NCI-H187 (cell line): ENCODE measurements at regions not wholly inside any gene's neighbourhood (a gene's known extent, or its start where the extent isn't known, plus 50 kb on each side); places are given as distances from the start of the nearest gene placed in this dataset.
"Not testable (repeated sequence)": the region's sequence is repeated elsewhere in the genome, so short reads cannot be mapped to it uniquely, and the experiment has no call there.

ENCODE experiments used
- DNase-seq, 2 experiments: peaks; one replicate each; lab custom pipeline; 2025; lab: John Stamatoyannopoulos, UW

- no peak for DNase-seq
Observed at GRCh38 chr4:61003301-61003700, 196.8 kb upstream of the ADGRL3 start.

- no peak for DNase-seq
Observed at GRCh38 chr4:61004651-61005170, 195.4 kb upstream of the ADGRL3 start.

DNA sequence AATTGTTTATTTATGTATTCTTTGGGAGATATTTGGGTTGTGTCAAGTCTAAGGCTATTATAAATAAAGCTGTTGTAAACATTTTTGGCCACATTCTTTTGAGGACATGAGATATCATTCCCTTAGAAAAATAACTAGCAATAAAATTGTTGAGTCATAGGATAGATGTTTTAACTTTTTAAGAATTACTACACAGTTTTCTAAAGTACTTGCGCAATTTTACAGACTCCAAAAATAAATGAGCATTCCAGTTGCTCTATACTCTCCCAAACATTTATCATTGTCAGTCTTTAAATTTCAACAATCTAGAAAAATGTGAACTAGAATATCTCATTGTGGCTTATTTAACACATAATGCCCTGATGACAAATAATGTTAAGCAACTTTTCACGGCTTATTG is 189.1 kb upstream of the ADGRL3 start:
- no peak for DNase-seq

DNA sequence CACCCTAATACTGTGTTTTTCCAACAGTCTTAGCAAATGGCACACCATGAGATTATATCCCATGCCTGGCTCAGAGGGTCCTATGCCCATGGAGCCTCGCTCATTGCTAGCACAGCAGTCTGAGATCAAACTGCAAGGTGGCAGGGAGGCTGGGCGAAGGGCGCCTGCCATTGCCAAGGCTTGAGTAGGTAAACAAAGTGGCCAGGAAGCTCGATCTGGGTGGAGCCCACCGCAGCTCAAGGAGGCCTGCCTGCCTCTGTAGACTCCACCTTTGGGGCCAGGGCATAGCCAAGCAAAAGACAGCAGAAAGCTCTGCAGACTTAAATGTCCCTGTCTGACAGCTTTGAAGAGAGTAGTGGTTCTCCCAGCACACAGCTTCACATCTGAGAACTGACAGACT is 188.2 kb upstream of the ADGRL3 start:
- not testable (repeated sequence) for DNase-seq

- DNase-seq, result no peak
Observed at GRCh38 chr4:61024610-61025009, 175.5 kb upstream of the ADGRL3 start.

- DNase-seq, result no peak
Observed at GRCh38 chr4:61027939-61028338, 172.2 kb upstream of the ADGRL3 start.

DNA sequence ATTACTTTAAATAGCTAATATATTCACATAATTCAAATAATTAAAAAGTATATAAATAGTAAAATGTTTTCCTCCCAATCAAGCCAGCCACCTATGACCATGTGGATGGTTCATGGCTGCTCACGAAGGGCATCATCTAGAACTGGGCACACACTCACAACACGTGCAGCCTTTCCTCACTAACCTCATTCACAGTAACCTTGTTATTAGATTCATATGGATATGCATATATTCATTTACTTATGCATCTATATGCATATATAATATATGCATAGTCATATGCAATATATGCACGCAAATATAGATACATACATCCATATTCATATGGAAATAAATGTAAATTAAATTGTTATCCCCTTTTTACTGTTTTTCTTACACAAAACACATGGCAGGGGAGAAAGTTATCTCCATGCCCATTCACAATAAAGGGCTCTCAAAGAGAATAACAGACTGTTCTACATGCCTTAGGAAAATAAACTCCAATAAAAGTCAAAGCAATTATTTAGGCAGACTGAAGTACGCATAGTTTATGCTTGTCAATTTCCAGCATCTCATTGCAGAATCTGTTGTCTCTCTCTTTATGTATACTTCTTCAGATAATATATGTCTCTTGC is 163.9 kb upstream of the ADGRL3 start:
- DNase-seq, result no peak

DNA sequence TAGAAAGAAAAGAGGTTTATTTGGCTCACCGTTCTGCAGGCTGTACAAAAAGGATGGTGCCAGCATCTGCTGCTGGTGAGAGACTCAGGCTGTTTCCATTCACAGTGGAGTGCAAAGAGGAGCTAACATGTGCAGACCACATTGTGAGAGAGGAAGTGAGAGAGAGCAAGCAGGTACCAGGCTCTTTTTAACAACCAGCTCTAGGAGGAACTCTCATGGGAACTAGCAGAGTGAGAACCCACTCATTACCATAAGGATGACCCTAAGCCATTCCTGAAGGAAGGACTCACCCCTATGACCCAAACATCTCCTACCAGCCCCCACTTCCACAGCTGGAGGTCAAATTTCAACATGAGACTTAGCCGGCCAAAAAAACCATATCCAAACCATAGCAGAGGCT is 158.6 kb upstream of the ADGRL3 start:
- no peak for DNase-seq

DNA sequence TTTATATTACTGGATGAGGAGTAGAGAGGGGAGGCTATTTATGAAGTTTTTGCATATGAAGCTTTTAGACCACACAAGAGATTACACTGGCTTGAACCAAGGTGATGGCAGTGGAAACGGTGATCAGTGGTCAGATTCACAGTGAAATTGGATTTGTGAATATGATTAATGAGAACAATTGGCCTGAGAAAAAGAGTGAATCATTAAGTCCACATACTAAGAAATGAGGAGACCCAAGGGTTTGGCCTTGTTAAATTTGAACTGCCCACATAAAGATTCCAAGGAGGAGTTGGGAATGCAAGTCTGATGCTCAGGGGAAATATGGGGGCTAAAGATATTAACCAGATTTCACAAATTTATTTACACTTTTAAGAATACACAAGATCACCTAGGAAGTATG is 155.3 kb upstream of the ADGRL3 start:
- no peak for DNase-seq

DNA sequence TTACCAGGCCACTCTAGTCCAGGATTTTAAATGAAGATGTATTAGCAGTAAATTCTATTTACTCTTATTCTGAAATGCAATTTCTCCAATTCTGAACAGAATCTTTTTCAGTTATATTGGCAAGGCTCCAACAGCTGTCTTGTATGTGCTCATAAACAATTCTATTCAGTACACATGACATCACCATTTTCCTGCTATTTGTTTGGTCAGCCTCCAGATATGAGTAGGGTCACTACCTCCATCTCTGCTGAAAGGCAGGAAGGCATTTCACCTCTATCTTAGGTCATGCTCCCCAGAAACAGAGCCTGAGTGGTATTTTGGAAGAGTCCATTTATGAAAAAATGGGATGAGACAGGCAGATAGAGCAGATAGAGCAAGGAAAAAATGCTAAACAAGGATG is 151.1 kb upstream of the ADGRL3 start:
- DNase-seq, result no peak

GRCh38 chr4:61067381-61067780 is 132.7 kb upstream of the ADGRL3 start:
- no peak for DNase-seq

- DNase-seq, result no peak
Observed at GRCh38 chr4:61068060-61068459, 132.1 kb upstream of the ADGRL3 start.

GRCh38 chr4:61068745-61069144 is 131.4 kb upstream of the ADGRL3 start:
- DNase-seq, result peak; percentile 34 to 81

DNA sequence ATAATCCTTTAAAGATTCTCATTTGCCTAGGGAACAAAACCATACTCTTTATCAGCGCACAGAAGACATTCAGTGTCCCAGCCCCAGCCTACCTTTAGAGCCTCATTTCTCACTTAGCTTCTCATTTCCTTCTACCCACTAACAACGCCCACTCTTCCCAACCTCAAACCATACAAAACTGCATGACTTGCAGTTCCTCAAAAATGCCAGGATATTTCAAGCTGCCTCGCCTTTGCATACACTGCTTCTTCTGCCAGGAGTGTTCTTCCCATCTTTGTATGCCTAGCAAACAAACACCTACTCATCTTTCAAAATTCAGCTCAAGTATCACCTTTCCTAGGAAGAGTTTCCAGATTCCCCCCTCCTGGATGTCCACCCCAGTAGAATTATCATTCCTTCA is 129.9 kb upstream of the ADGRL3 start:
- no peak for DNase-seq

DNA sequence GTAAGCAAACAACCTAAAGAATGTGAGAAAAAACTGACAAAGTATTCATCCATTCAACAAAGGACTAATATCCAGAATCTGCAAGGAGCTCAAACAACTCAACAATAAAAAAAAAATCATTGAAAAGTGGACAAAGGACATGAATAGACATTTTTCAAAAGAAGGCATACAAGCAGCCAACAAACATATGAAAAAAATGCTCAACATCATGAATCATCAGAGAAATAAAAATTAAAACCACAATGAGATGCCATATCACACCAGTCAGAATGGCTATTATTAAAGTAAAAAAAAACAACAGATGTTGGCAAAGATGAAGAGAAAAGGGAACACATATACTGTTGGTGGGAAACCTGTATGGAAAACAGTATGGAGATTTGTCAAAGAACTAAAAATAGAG is 120.7 kb upstream of the ADGRL3 start:
- DNase-seq, result no peak

DNA sequence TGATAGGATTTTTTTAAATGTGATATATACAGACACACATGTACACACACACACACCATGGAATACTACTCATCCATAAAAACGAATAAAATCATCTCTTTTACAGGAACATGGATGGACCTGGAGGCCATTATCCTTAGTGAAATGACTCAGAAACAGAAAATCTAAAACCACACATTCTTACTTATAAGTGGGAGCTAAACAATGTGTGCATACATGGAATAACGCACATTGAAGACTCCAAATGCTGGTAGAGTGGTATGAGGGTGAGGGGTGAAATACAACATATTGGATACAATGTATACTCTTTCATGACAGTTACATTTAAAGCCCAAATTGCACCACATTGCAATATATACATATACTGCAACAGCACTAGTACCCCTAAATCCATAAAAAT is 120.2 kb upstream of the ADGRL3 start:
- no peak for DNase-seq

DNA sequence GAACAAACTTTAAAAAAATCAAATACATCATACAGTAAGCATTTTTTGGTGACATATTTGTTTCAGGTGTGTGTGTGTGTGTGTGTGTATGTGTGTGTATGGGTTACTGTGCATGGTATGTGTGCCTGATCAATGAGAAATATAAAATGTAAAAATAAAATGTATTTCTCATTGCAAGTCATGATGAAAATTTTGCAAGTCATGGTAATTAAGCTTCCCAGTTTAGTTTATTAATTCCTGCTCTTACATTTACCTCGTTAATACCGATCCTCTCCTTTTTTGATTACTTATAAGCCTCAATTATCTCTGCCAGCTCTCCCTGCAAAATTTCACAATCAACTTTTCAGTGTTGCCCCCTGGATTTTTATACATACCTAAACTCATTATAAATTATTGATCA is 114.6 kb upstream of the ADGRL3 start:
- no peak for DNase-seq

GRCh38 chr4:61086357-61086756 is 113.8 kb upstream of the ADGRL3 start:
- no peak for DNase-seq

DNA sequence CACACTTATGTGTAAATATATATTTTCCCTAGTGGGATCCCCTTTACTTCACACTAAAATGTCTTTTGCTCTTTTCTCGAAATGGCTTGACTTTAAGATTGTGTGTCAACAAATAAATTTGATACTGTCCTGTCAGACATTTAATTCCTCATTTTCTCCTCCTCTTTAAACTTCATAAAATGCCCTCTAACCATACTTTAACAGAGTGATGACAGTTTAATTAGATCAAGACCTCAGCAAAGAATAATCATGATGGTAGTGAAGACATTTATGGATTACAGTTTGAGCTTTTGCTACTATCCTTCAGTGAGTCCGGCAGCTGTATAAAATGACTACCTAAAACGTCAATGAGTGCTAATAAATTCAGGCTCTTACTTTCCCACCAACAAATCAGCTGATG is 113.1 kb upstream of the ADGRL3 start:
- DNase-seq, result no peak

DNA sequence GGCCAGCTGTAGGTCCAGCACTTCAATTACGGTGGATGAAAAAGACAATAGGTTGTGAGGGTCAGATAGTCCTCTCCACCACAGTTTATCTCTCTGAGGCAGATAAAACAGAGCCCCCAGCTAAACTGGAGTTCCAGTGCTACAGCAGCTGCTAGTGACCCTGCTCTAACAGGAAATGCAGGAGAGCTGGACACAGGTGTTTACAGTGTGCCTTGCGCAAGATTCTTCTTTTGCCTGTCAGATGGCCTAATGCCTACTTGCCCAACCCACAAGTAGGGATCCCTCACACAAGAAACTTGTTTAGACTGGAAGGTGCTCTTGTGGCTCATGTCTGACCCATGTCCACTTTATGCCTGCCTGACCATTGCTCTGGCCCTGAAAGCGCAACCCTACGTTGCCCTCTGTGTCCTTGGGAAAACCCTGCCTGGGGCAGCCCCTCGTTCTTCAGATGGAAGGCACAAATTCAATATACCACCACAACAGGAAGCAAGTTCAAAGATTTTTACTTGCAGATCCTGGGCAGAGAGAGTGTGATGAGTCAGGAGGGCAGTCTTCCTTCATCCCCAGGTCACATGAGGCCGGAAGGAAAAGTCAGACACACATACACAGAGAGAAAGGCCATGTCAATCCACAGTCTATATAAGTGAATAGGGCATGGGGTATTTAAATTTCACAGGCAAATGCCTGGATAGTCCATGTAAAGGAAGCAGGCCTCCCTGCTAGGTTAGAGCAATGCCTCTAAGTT is 105.1 kb upstream of the ADGRL3 start:
- no peak for DNase-seq

- DNase-seq, result no peak
Observed at GRCh38 chr4:61128682-61129081, 71.4 kb upstream of the ADGRL3 start.

DNA sequence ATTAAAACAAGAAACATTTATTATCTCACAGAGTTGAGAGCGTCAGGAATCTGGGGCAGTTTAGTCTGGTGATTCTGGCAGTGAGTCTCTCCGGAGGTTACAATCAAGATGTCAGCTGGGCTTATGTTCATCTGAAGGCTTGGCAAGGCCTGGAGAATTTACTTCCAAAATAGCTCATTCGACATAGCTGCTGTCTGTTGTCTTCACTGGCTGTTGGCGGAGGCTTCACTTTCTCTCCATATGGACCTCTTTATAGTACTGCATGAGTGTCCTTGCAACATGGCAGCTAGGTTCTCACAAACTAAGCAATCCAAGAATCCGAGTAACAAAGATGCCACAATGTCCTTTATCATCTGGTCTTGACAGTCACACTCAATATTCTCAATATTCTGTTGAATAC is 70.2 kb upstream of the ADGRL3 start:
- DNase-seq, result no peak

GRCh38 chr4:61143461-61143860 is 56.7 kb upstream of the ADGRL3 start:
- DNase-seq, result no peak

DNA sequence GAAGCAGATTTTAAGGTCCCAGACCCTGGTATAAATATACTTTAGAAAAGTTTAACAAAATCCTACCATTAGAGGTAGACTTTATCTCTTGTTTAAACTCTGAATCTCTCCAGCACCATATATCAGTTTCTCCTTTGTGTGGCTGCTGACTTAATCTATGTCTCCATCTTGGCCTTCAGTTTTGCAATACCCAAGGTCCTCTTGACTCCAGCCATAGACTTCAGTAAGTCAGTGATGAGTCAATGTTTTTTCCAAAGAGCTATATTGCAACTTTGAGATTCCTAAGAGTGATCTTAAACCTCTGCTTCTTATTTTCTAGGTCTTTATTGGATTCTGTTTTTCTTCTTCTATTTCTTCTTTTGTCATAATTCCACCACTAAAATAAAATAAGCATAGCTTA is 50.8 kb upstream of the ADGRL3 start:
- DNase-seq, result no peak
